ENCODE measurements at regions not wholly inside any gene's neighbourhood (a gene's known extent, or its start where the extent isn't known, plus 50 kb on each side); places are given as distances from the start of the nearest gene placed in this dataset.
"Not testable (repeated sequence)": the region's sequence is repeated elsewhere in the genome, so short reads cannot be mapped to it uniquely, and the experiment has no call there.

DNA sequence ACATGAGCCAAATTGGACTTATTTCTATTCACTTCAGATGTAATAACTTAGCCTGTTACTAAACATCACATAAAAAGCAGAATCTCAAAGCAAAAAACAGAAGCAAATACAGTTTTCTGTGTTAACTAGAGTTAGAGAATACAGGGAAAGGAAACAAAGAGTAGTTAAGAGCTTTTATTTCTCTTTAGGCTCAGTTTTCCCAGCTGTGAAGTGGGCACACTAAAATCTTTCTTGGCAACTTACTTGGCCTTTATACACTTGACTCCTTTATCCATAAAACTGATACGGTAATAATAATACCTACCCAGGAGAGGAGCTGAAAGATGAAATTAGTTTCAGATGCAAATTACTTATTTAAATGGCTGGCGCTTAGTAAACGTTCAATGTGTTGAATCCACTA, 132.8 kb upstream of the SPATS2L start:
- no peak for DNase-seq (ENCODE audit: low spot score)

DNA sequence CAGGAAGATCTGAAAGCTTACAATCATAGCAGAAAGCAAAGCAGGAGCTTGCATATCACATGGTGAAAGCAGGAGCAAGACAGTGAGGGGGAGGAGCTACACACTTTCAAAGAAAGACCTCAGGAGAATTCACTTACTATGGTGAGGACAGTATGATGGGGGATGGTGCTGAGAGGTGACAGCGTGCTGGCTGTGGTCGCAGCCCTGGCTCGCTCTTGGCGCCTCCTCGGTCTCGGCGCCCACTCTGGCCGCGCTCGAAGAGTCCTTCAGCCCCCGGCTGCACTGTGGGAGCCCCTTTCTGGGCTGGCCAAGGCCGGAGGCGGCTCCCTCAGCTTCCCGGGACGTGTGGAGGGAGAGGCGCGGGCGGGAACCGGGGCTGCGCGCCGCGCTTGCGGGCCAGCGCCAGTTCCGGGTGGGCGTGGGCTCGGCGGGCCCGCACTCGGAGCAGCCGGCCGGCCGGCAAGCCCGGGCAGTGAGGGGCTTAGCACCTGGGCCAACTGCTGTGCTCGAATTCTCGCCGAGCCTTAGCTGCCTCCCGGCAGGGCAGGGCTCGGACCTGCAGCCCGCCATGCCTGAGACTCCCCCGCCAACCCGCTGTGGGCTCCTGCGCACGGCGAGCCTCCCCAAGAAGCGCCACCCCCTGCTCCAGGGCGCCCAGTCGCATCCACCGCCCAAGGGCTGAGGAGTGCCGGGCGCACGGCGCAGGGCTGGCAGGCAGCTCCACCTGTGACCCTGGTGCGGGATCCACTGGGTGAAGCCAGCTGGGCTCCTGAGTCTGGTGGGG, 131.9 kb upstream of the SPATS2L start:
- DNase-seq (ENCODE audit: low spot score): no peak

DNA sequence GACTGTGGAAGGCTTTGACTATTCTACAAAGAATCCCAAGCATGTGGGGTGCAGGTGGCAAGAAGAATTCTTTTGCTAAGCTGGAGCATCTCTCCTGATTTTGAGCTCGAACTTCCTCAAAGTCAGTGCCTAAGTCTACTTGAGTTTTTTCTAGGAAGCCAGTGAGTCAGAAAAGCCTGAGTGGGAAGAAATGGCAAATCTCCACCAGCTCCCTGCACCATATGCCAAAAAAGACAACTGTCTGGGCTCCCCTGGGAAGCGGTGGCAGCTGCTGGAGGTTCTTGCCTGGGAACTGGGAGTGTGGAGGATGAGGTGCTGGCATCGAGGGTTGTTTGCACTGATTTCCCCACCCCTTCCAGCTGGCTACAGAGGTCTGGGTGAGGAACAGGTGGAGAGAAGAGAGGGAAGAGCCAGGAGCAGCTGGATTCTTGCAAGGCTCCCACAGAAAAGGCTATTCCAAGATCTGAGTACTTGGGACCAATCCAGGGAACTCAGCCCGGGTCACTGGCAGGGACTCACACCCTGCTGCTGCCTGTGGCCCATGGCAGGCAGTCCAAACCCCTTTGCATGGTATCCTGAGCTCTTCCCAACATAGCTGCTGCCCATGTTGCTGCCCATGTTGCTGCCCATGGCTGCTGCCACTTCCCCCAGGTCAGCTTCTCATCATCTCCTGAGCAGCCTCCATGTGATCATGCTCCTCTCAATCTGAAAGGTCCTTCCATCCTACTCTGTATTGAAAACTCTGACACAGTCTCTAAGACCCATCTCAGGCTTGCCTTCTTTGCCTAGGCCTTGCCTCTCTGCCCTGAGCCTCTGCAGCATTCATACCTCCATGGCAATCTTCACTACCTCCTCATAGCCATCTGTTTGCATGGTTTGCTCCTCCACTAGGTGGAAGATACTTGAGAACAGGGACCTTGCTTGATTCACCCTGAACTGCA, 128.3 kb upstream of the SPATS2L start:
- no peak for DNase-seq (ENCODE audit: low spot score)

DNA sequence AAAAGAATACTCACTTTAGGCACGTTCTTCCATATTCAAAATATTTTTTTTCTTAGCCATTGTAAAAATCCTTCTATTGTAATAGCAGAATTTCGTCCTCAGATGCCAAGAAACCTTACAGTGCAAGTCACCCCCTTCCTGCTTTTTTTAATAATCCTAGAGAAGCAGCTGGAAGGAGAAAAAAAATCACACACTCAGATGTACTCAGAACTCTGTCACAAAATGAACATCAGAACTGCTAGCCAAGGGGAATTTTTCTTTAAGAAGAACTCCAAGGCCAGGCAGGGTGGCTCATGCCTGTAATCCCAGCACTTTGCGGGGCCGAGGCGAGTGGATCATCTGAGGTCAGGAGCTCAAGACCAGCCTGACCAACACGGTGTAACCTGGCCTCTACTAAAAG, 127.3 kb upstream of the SPATS2L start:
- no peak for DNase-seq (ENCODE audit: low spot score)

DNA sequence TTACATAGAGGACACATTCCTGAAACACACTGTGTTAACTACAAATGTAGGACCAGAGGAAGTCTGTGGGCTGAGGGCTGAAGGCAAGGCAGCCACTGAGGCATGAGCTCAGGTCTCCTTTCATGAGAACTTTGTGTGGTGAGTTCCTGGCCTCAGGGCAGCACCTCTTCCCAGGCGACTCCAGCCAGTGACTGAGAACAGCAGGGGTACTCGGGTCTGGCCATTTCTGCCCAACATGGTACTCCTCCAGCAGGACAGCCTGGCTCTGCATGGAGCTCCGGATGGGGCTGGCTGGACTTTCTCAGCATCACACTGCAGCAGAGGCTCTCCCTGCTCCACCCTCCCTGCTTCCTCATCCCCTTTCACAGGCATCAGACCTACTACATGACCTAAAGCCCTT, 125.5 kb upstream of the SPATS2L start:
- DNase-seq (ENCODE audit: low spot score): no peak

DNA sequence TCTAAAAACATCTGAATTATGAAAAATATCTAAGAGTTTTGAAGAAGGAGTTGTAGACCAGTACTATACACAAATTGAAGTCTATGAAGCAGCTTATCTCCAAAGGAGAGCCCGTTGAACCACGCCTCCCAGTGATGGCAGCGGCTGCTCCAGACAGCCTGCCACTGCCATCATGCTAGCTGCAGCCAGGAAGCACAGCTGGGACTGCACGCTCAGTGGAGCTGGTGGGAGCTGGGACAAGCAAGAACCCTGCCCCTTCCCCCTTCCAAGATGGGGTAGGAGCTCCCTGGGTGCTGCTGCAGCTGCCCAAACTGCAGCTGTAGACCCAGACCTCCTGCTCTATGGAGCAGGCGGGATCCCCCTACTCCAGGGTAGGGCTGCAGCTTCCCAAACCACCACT, 124.7 kb upstream of the SPATS2L start:
- no peak for DNase-seq (ENCODE audit: low spot score)

DNA sequence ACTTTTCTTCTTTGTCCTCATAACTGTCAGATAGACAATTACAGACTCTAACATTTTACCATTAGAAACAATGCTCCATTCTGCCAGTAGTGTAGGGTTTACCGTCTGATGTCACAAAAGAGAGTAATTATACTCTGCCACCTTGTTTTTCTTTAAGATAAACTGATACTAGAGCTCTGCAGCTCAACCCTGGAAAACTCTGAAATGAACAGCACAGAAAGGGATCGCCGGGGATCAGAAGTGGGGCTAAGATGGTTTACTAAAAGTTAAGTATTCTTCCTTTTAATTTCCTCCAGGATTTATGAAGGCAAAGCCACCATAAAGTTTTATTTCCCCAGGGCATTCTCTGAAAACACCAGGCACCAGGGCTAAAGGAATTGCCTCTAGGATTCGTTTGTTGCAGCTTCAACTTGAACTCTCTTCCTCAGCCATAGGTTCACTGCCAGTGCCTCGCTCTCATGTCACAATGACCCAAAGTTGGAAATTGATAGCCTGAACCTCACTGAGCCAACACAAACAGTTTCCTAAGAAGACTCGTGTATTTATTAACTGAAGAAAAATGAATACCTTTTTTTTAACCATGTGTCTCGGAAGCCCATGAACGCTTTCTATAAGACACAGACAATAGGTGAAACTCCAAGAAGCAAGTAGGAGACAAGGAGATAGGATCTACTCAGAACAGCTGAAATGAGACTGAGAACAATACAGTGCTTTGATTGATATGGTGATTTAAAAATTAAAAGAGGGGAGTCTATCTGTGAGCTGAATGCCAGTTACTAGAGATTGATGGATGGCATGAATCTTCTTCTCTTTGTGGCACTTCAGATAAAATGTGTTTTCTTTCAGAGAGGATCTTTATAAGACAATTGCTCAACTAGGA, 121.5 kb upstream of the SPATS2L start:
- no peak for DNase-seq (ENCODE audit: low spot score)

DNA sequence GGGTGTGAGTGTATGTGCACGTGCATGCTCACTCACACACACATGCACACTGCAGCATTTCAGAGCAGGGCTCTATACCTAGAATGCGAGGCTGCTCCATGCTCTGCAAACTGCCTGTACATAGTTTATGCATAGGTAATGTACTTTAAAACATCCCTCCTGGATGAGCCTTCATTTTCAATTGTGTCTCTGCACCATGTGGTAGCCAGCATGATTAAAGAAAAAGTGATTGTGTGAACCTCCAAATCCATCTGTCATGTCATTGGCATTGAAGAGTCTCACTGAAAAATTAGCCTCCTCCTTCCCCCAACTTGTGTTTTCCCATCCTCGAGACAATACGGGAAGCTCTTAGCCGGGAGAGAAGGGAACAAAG, 120.9 kb upstream of the SPATS2L start:
- DNase-seq (ENCODE audit: low spot score): no peak

DNA sequence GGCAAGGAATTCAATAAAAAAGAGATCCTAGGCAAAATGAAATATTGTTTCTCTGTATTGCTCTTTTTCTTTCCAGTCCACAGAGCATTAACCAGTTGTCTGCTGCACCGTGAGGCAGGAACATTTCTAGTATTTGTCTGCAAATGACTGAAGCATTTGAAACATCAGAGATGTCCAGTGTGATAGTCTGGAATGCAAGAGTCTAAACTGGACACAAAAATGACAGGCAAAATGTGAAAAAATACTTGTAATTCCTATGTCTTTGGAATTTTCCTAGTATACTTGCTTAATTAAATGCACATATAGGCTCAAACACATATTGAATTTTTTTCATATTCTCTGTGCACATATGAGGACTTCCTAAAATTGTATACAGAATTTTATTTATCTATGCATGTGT, 120.5 kb upstream of the SPATS2L start:
- no peak for DNase-seq (ENCODE audit: low spot score)

DNA sequence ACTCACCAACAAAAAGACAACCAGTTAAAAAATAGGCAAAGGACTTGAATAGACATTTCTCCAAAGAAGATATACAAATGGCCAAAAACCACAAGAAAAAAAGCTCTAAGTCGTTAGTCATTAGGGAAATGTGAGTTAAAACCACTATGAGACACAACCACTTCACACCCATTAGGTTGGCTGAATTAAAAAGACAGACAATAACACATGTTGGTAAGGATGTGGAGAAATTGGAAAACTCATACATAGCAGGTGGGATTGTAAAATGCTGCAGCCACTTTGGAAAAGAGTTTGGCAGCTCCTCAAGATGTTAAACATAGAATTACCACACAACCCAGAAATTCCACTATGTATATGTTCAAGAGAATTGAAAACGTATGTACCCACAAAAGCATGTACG, 117.6 kb upstream of the SPATS2L start:
- DNase-seq (ENCODE audit: low spot score): no peak

DNA sequence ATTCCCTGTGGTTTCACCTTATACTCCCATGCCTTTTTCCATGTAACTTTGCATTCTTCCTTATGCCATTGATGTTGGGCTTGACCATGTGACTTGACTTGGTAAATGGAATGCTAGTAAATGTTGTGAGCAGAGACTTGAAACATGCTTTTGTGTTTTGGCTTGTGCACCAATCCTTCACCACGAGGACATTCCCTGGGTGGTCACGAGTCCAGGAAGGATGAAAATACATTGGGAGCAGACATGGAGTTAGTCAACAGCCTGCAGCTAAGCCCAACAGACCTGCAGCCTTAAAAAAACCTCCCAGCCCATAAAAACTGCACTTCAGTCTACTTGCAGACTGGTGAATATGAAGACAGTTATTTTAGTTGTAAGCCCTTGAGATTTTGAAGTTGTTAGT, 116.5 kb upstream of the SPATS2L start:
- DNase-seq (ENCODE audit: low spot score): no peak

DNA sequence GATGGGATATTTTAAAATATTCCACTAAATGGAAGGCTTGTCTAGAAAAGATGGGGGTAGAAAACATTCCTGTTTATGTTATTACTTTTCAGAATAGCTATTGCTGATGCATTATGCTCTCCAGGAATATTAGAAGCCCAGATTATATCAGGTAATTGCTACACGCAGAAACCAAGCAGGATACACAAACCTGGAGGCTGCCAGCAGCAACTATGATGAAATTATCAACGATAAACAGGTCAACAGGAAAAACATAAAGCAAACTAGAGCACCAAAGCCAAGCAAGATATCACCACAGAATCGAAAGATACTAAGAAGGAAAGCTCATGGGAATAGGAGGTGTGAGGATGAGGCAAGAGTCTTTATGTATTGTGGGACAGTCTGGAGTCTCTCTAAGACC, 113.2 kb upstream of the SPATS2L start:
- no peak for DNase-seq (ENCODE audit: low spot score)

DNA sequence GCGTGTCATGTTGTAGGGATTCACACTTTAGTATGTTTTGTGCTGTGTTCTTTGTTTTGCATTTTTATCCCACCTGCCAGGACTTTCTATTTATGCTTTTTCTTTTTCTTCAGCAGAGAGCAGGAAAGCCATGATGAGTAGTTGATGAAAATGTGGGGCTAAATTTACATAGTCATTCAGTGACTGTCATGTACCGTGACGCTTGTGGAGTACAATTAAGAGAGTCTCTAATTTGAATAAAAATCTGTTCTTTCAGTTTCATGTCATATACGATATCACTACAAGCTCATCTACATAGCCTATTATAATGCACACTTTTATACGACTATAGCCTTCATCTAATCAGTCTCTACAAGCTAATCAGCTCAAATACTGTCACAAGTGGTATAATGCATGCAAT, 112.7 kb upstream of the SPATS2L start:
- no peak for DNase-seq (ENCODE audit: low spot score)

DNA sequence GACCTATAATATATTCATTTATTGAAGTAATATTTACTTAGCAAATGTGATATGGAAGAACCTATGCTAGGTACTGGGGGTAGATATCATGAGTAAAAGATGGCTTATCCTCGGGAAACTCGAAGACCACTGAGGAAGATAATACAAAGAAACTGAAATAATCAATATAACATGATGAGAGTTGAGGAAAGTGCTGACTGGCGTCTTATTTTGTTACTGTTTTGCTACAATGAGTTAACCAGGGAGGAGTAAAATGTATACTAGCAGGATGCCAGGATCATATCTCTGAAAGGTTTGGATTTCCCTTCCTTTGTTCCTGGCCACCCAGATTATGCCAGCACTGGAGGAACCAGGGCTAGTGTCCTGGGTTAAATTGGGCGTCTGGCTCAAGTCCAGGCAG, 111.7 kb upstream of the SPATS2L start:
- no peak for DNase-seq (ENCODE audit: low spot score)

DNA sequence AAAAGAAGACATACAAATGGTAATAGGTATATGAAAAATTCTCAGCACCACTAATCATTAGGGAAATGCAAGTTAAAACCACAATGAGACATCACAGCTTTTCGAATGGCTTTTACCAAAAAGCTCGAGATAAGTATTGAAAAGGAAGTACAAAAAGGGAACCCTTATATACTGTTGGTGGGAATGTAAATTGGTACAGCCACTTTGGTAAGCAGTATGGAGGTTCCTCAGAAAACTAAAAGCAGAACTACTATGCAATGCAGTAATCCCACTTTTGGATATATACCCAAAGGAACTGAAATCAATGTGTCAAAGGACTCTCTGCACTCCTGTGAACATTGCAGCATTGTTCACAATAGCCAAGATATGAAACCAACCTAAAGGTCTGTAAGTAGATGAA, 107.5 kb upstream of the SPATS2L start:
- no peak for DNase-seq (ENCODE audit: low spot score)

DNA sequence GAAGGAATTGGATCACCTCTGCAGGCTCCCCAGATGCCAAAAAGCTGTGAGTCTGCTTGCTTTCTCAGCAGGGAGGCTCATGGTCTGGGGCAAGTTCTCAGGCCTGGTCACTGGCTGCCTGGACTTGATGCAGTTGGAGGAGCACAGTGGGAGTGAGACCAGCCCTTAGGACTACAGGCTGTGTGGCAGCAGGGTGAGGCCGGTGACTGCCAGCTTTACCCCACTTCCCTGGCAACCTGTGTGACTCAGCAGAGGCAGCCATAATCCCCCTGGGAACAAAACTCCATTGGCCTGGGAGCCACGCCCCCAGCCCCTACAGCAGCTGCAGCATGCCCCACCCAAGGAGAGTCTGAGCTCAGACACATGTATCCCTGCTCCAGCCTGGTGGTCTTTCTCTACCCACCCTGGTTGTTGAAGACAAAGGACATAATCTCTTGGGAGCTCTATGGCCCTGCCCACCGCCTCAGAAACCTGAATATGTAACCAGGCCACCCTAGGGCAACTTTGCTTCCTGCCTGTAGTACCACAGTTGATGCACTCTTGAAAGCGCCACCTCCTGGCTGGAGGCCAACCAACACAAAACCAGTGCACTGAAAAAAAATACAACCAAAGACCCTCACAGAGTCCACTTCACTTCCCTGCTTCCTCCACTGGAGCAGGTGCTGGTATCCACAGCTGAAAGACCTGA, 106.8 kb upstream of the SPATS2L start:
- no peak for DNase-seq (ENCODE audit: low spot score)

DNA sequence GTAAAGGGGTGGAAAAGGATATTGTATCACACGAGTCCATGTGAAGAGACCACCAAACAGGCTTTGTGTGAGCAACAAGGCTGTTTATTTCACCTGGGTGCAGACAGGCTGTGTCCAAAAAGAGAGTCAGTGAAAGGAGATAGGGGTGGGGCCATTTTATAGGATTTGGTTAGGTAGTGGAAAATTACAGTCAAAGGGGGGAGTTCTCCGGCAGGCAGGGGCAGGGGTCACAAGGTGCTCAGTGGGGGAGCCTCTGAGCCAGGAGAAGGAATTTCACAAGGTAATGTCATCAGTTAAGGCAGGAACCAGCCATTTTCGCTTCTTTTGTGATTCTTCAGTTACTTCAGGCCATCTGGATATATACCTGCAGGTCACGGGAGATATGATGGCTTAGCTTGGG, 104.7 kb upstream of the SPATS2L start:
- not testable (repeated sequence) for DNase-seq (ENCODE audit: low spot score)

DNA sequence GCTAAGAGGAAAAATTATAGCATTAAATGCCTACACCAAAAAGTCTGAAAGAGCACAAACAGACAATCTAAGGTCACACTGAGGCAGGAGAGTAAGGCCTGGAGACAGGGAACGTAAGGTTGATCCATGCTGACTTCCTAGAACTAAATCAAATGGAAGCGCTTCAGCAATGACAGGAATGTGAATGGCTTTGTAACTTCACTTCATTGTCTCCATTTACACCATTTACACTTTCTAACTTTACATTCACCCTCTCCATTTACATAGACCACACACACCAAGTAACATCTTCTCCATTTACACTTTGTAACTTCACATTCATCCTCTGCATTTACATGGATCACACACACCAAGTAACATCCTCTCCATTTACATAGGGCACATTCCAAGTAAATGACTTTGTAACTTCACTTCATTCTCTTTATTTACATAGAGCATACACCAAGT, 103.1 kb upstream of the SPATS2L start:
- no peak for DNase-seq (ENCODE audit: low spot score)

DNA sequence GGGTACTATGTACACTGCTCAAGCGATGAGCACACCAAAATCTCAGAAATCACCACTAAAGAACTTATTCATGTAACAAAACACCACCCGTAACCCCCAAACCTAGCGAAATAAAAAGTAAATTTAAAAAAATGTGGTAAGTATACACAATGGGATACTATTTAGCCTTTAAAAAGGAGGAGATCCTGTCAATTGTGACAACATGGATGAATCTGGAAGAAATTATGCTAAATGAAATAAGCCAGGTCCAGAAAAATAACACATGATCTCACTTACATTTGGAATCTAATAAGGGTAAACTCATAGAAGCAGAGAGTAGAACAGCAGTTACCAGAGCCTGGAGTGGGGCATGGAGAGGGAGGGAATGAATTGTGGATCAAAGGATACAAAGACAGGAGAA, 98.5 kb upstream of the SPATS2L start:
- no peak for DNase-seq (ENCODE audit: low spot score)

DNA sequence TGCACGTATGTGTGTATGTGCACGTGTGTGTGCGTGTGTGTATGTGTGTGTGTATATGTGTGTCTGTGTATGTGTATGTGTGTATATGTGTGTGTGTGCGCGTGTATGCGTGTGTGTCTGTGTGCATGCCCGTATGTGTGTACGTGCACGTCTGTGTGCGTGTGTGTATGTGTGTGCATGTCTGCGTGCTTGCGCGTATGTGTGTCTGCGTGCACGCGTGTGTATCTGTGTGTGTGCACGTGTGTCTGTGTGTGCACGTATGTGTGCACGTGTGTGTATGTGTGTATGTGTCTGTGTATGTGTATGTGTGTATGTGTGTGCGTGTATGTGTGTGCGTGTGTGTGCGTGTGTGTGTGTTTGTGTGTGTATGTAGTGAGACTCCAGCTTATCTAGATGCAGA, 97.5 kb upstream of the SPATS2L start:
- DNase-seq (ENCODE audit: low spot score): no peak

DNA sequence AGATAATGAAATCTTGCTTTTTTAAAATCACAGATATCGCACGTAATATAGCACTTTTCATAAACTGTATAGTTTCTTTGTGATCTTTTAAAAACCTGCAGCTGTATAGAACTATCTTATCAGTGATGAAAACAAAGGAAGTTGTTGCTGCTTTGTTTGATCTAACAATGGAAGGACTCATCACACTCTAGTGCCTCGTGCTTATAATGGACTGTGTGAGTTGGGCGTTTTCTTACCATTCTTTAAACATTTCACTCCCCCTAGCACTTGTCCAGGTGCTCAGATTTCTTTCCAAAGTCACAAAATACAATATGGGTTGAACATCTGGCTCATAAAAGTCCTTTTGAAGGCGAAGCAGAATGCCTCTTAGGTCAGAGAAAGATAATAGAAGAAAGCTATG, 94.8 kb upstream of the SPATS2L start:
- DNase-seq (ENCODE audit: low spot score): no peak
